Esophagus squamous epithelium (tissue), 4 donors: ENCODE measurements at regions not wholly inside any gene's neighbourhood (a gene's known extent, or its start where the extent isn't known, plus 50 kb on each side); places are given as distances from the start of the nearest gene placed in this dataset.

Source experiments
- POLR2A ChIP-seq, 4 donors: fragments of 450-650 bp; IDR thresholded peaks; one replicate each; pipeline ENCODE4 v1.6.1; 2017; ENCODE audit warnings: antibody characterized with exemption in 4 of 4, mild to moderate bottlenecking in 4 of 4, moderate library complexity in 3 of 4
- TF ChIP-seq, protein P1 (sequence below), 6 experiments: fragments of 450-650 bp in 4 of 6; fragments of 200-600 bp in 2 of 6; sonication (generic) in 2 of 6; IDR thresholded peaks; one replicate each; pipeline ENCODE4 v1.5.1; 2016 to 2019; ENCODE audit warnings: antibody characterized with exemption in 6 of 6, mild to moderate bottlenecking in 4 of 6, moderate library complexity in 4 of 6

GRCh38 chr13:38618881-38619280 is 68.0 kb upstream of the FREM2 start:
- TF ChIP-seq, protein P1, sequence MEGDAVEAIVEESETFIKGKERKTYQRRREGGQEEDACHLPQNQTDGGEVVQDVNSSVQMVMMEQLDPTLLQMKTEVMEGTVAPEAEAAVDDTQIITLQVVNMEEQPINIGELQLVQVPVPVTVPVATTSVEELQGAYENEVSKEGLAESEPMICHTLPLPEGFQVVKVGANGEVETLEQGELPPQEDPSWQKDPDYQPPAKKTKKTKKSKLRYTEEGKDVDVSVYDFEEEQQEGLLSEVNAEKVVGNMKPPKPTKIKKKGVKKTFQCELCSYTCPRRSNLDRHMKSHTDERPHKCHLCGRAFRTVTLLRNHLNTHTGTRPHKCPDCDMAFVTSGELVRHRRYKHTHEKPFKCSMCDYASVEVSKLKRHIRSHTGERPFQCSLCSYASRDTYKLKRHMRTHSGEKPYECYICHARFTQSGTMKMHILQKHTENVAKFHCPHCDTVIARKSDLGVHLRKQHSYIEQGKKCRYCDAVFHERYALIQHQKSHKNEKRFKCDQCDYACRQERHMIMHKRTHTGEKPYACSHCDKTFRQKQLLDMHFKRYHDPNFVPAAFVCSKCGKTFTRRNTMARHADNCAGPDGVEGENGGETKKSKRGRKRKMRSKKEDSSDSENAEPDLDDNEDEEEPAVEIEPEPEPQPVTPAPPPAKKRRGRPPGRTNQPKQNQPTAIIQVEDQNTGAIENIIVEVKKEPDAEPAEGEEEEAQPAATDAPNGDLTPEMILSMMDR (IDR thresholded peaks at IDR 0.05) = no peak
- no peak for TF ChIP-seq POLR2A (IDR thresholded peaks at IDR 0.05)
